AG04449 (cell line): ENCODE measurements at regions not wholly inside any gene's neighbourhood (a gene's known extent, or its start where the extent isn't known, plus 50 kb on each side); places are given as distances from the start of the nearest gene placed in this dataset.

ENCODE experiments used
- CTCF ChIA-PET: fragments of 350-600 bp; formaldehyde crosslinking; extraction: SDS; loops from one replicate; lab custom pipeline; 2021; ENCODE audit warnings: antibody characterized with exemption; lab: Yijun Ruan, JAX
- POLR2A ChIA-PET: fragments of 400-600, 350-600 bp; formaldehyde crosslinking; extraction: SDS; loops from one replicate; lab custom pipeline; 2020; ENCODE audit warnings: antibody characterized with exemption, inconsistent platforms; lab: Yijun Ruan, JAX
- DNase-seq: peaks from one replicate; pipeline ENCODE4 v3.0.0-alpha.2; 2010; ENCODE audit warnings: low read depth, low spot score
- H3K4me3 ChIP-seq: 2 replicates; pipeline ENCODE4 v1.5.1; 2011; ENCODE audit warnings: low read depth, mild to moderate bottlenecking, control low read depth, low read length
- CTCF ChIP-seq: IDR thresholded peaks from one replicate; pipeline ENCODE4 v1.5.1; 2011; ENCODE audit warnings: mild to moderate bottlenecking, moderate library complexity, low read length, control low read depth, inconsistent platforms; ENCODE audit not compliant: insufficient read depth; ENCODE audit errors: missing control alignments

- ChIA-PET POLR2A (no interaction called here), CTCF (no interaction called here)
- TF ChIP-seq CTCF = no peak
- no peak for DNase-seq
- H3K4me3 ChIP-seq = no peak overlapping the region
Observed at GRCh38 chr5:174995827-174996226, 271.4 kb downstream of the MSX2 start.

- ChIA-PET CTCF (no interaction called here), POLR2A (no interaction called here)
- no peak for DNase-seq
- no peak overlapping the region for H3K4me3 ChIP-seq
- TF ChIP-seq CTCF = no peak
Observed at GRCh38 chr5:174991847-174992246, 267.5 kb downstream of the MSX2 start.

GRCh38 chr5:174990909-174991308, 266.5 kb downstream of the MSX2 start:
- ChIA-PET POLR2A (no interaction called here), CTCF (no interaction called here)
- no peak for TF ChIP-seq CTCF
- no peak overlapping the region for H3K4me3 ChIP-seq
- no peak for DNase-seq

- H3K4me3 ChIP-seq = no peak overlapping the region
- ChIA-PET CTCF (no interaction called here), POLR2A (no interaction called here)
- no peak for DNase-seq
- no peak for TF ChIP-seq CTCF
Observed at GRCh38 chr5:174987443-174988012, 263.1 kb downstream of the MSX2 start.

- DNase-seq = no peak
- no peak for TF ChIP-seq CTCF
- POLR2A ChIA-PET = no interaction called here
- H3K4me3 ChIP-seq = no peak overlapping the region
- CTCF ChIA-PET = no interaction called here
Observed at GRCh38 chr5:174984863-174985262, 260.5 kb downstream of the MSX2 start.

- ChIA-PET CTCF (no interaction called here), POLR2A (no interaction called here)
- DNase-seq = no peak
- no peak overlapping the region for H3K4me3 ChIP-seq
- TF ChIP-seq CTCF = no peak
Observed at GRCh38 chr5:174982485-174982884, 258.1 kb downstream of the MSX2 start.
